ENCODE measurements at regions not wholly inside any gene's neighbourhood (a gene's known extent, or its start where the extent isn't known, plus 50 kb on each side); places are given as distances from the start of the nearest gene placed in this dataset.

- TF ChIP-seq CTCF (IDR thresholded peaks at IDR 0.05; ENCODE audit: insufficient read depth, low read length, poor library complexity, severe bottlenecking) (no peak), EZH2phosphoT487 (conservative IDR thresholded peaks at IDR 0.05; ENCODE audit: low read length) (no peak)
These were observed 386.8 kb upstream of the POT1 start for GRCh38 chr7:125316466-125316865.
